C4-2B (cell line): ENCODE measurements at regions not wholly inside any gene's neighbourhood (a gene's known extent, or its start where the extent isn't known, plus 50 kb on each side); places are given as distances from the start of the nearest gene placed in this dataset.

Experiments used
- ZFX ChIP-seq: fragments of 450-650 bp; IDR thresholded peaks from 2 replicates; pipeline ENCODE4 v1.6.1; 2017
- TF ChIP-seq, protein P1 (sequence below): fragments of 450-650 bp; conservative IDR thresholded peaks from 2 replicates; pipeline ENCODE4 v1.5.1; 2017; ENCODE audit warnings: mild to moderate bottlenecking

DNA sequence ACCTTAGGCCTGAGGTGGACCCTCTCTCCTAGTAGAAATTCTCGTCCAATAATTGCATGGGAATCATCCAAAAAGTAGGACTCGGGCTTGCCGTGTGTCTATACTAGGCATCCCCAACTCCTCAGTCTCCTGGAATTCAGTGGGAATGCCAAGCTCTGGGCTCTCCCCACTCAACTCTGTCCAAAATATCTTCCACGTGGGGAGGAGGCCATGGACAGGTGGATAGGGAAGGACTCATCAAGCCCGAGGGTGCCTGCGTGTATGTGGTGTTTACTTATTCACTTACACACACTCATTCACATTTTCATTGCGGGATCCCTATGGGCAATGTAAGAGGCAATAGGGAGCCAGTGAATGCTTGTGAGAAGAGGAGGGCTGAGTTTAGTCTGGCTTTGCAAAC, 383.3 kb downstream of the MN1 start:
- TF ChIP-seq, protein P1, sequence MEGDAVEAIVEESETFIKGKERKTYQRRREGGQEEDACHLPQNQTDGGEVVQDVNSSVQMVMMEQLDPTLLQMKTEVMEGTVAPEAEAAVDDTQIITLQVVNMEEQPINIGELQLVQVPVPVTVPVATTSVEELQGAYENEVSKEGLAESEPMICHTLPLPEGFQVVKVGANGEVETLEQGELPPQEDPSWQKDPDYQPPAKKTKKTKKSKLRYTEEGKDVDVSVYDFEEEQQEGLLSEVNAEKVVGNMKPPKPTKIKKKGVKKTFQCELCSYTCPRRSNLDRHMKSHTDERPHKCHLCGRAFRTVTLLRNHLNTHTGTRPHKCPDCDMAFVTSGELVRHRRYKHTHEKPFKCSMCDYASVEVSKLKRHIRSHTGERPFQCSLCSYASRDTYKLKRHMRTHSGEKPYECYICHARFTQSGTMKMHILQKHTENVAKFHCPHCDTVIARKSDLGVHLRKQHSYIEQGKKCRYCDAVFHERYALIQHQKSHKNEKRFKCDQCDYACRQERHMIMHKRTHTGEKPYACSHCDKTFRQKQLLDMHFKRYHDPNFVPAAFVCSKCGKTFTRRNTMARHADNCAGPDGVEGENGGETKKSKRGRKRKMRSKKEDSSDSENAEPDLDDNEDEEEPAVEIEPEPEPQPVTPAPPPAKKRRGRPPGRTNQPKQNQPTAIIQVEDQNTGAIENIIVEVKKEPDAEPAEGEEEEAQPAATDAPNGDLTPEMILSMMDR: no peak
- no peak for TF ChIP-seq ZFX
